ENCODE measurements at regions not wholly inside any gene's neighbourhood (a gene's known extent, or its start where the extent isn't known, plus 50 kb on each side); places are given as distances from the start of the nearest gene placed in this dataset.
"Not testable (repeated sequence)": the region's sequence is repeated elsewhere in the genome, so short reads cannot be mapped to it uniquely, and the experiment has no call there.

- 75 to 77% (median 75%) methylated on average over 4 of the region's 4 CpGs for WGBS, 3 donors
- not testable (repeated sequence) for H3K27ac ChIP-seq (ENCODE audit: low read depth, low read length)
Observed at GRCh38 chr9:90536094-90536493, 106.5 kb downstream of the DIRAS2 start.

GRCh38 chr9:90538566-90538965 is 104.1 kb downstream of the DIRAS2 start:
- no peak overlapping the region for H3K27ac ChIP-seq (ENCODE audit: low read depth, low read length)
- WGBS, 3 donors = 83 to 89% (median 85%) methylated on average over 4 of the region's 4 CpGs

GRCh38 chr9:90539286-90539685 is 103.3 kb downstream of the DIRAS2 start:
- H3K27ac ChIP-seq (ENCODE audit: low read depth, low read length) = no peak overlapping the region

- no peak overlapping the region for H3K27ac ChIP-seq (ENCODE audit: low read depth, low read length)
- 26 to 84% (median 75%) methylated on average over 1 of the region's 1 CpG for WGBS, 3 donors
Observed at GRCh38 chr9:90540734-90541133, 101.9 kb downstream of the DIRAS2 start.

- H3K27ac ChIP-seq (ENCODE audit: low read depth, low read length) = no peak overlapping the region
- 71 to 79% (median 79%) methylated on average over 2 of the region's 2 CpGs for WGBS, 3 donors
Observed at GRCh38 chr9:90544488-90544887, 98.1 kb downstream of the DIRAS2 start.

GRCh38 chr9:90546200-90546599 is 96.4 kb downstream of the DIRAS2 start:
- WGBS, 3 donors = 33 to 43% (median 41%) methylated on average over 7 of the region's 7 CpGs
- no peak overlapping the region for H3K27ac ChIP-seq (ENCODE audit: low read depth, low read length)

GRCh38 chr9:90547896-90548295 is 94.7 kb downstream of the DIRAS2 start:
- WGBS, 3 donors = 80 to 94% (median 88%) methylated on average over 2 of the region's 2 CpGs
- no peak overlapping the region for H3K27ac ChIP-seq (ENCODE audit: low read depth, low read length)

- 57 to 86% (median 71%) methylated on average over 1 of the region's 1 CpG for WGBS, 3 donors
- H3K27ac ChIP-seq (ENCODE audit: low read depth, low read length) = no peak overlapping the region
Observed at GRCh38 chr9:90552317-90552716, 90.3 kb downstream of the DIRAS2 start.

- WGBS, 3 donors = 48 to 83% (median 80%) methylated on average over 7 of the region's 7 CpGs
- no peak overlapping the region for H3K27ac ChIP-seq (ENCODE audit: low read depth, low read length)
Observed at GRCh38 chr9:90555351-90556057, 87.1 kb downstream of the DIRAS2 start.

- no peak overlapping the region for H3K27ac ChIP-seq (ENCODE audit: low read depth, low read length)
- 74 to 85% (median 81%) methylated on average over 5 of the region's 5 CpGs for WGBS, 3 donors
Observed at GRCh38 chr9:90556897-90557675, 85.5 kb downstream of the DIRAS2 start.

- no peak overlapping the region for H3K27ac ChIP-seq (ENCODE audit: low read depth, low read length)
- WGBS, 3 donors = 78 to 87% (median 83%) methylated on average over 9 of the region's 9 CpGs
Observed at GRCh38 chr9:90559075-90560073, 83.2 kb downstream of the DIRAS2 start.
